ENCODE measurements at regions not wholly inside any gene's neighbourhood (a gene's known extent, or its start where the extent isn't known, plus 50 kb on each side); places are given as distances from the start of the nearest gene placed in this dataset.
"Not testable (repeated sequence)": the region's sequence is repeated elsewhere in the genome, so short reads cannot be mapped to it uniquely, and the experiment has no call there.

- no peak for DNase-seq
Observed at GRCh38 chr11:122439866-122440810, 215.4 kb upstream of the UBASH3B start.

DNA sequence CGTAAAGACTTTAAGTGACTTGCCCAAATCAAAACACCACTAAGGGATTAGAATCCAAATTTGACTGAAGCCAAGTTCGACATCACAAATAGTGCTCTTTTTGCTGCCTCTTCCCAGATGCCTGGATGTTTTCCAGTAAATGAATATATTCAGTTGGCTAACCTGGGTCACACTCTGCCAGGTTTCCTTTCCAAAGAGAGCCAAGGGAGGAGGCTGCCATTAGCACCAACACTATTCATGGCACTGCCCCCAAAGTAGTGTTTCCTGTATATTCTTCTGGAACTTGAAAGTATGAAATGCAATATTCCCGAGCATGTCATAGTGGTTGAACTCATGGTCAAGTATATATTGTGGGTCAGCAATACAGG is 219.3 kb upstream of the UBASH3B start:
- no peak for DNase-seq

DNA sequence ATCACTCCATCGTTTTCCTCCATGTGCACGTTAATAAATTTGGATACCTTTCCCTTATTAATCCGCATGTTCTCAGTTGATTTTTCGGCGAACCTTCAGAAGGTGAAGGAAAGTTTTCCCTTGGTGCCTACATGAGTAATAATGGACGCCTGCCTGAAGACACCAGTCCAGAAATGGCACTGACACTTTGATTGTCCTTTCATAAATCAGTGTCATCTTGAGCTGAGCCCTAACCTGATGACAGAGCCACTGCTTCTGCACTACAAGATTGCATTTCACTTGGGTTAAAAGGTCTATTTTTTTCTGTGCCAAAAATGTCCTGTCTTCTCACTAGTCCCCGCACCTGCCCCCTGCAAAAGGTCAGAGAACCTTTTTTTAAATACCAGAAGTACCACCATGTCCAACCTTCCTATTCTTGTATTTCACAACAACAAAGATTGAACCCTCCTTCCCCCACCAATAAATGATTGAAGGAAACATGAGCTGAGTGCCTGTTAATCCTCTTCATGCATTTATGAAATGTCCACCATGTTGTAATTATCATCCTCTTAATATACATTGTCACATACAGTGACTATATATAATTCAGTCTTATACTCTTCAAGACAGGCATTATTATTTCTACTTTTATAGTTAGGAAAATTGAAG is 219.9 kb upstream of the UBASH3B start:
- DNase-seq = no peak

- no peak for DNase-seq
Observed at GRCh38 chr11:122434786-122435185, 220.7 kb upstream of the UBASH3B start.

DNA sequence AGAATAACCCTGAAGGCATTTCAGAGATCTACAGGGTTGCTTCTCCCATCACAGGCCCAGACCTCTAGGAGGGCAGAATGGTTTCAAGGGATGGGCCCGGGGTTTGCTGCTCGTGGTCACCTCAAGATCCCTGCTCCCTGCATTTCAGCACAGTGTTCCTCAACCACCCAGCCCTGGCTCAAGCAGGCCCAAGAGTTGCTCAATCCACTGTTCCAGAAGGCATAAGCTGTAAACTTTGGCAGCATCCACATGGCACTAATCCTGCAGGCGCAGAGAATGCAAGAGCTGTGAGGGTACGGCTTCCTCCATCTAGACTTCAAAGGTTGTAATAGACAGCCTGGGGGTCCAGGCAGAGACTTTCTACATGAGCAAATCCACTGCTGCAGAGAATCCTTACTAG is 225.0 kb upstream of the UBASH3B start:
- no peak for DNase-seq

DNA sequence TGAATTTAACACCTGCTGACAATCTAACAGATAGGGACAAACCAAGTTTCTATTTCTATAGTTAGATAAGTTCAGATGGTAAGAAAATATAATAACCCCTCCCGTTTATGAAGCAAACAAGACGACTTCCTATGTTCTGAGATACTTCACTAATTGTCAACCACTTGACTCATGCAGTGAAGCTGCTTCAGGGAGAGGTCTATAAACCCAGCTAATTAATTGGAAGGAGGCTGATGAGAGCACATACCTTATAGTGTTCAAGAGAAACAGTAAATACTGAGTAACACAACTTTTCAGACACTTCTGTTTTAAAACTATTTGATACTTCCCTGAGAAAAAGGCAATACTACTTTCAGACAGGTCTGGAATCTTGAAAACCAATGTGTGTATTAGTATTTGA is 229.4 kb upstream of the UBASH3B start:
- DNase-seq = no peak

GRCh38 chr11:122424636-122425035 is 230.9 kb upstream of the UBASH3B start:
- DNase-seq = no peak

- DNase-seq = no peak
Observed at GRCh38 chr11:122423886-122424285, 231.6 kb upstream of the UBASH3B start.

- no peak for DNase-seq
Observed at GRCh38 chr11:122423273-122423672, 232.2 kb upstream of the UBASH3B start.

- no peak for DNase-seq
Observed at GRCh38 chr11:122422682-122423081, 232.8 kb upstream of the UBASH3B start.

GRCh38 chr11:122421702-122422101 is 233.8 kb upstream of the UBASH3B start:
- DNase-seq = no peak

GRCh38 chr11:122418032-122418431 is 237.5 kb upstream of the UBASH3B start:
- no peak for DNase-seq

- DNase-seq = no peak
Observed at GRCh38 chr11:122414406-122415018, 241.0 kb upstream of the UBASH3B start.

DNA sequence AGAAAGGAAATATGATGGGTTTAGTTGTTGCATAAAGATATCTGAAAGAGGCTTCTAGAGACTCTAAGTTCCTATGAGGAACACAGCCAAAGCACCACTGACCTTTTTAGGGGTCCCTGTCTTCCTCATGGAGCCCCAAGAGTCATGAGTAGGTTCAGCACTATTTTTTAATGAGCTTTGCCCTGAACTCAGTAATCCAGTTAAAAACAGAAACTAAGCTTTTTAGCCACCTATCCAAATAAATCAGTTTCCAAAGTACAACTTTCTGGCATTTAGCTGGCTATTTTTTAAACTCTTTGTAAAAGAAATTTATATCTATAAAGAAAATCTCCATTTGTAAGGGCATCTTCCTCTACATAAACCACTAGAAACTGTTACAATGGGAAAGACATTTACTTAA is 241.8 kb upstream of the UBASH3B start:
- no peak for DNase-seq

DNA sequence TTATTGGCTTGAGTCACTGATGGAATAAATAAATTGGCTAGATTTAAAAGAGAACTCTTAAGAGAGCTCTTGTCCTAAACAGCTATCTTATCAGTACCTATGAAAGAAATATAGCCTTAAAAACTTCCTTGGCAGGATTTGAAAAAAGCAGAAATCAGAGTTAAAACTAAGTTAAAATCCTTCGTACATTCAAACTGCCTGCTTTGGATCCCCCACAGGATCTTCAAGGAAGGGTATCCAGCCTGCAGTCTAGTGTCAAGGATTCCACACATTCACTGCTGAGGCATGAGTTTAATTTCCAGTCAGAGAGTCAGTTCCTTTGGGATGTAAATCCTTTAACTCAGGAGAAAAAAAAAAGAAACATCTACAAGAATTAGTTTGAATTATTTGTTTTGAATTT is 242.9 kb upstream of the UBASH3B start:
- no peak for DNase-seq

GRCh38 chr11:122406466-122406865 is 249.1 kb upstream of the UBASH3B start:
- DNase-seq = no peak

- DNase-seq = no peak
Observed at GRCh38 chr11:122405547-122406341, 249.8 kb upstream of the UBASH3B start.

DNA sequence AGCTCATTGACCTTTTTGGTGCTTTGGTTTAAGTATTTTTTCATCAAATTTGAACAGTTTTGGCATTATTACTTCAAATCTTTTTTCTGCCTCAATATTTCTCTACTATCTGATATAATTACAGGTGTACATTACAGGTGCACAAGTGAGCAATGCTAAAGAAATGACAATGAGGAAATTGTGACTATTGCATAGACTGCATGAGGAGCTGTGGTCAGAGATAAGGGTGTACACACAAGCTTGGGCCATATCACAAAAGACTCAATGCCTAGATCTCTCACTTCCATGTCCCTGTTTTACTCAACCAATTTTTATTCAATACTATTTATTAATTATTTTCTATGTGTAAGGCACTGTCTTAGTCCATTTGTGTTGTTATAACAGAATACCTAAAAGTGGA is 251.0 kb upstream of the UBASH3B start:
- DNase-seq = no peak

- not testable (repeated sequence) for DNase-seq
Observed at GRCh38 chr11:122401581-122401980, 253.9 kb upstream of the UBASH3B start.

DNA sequence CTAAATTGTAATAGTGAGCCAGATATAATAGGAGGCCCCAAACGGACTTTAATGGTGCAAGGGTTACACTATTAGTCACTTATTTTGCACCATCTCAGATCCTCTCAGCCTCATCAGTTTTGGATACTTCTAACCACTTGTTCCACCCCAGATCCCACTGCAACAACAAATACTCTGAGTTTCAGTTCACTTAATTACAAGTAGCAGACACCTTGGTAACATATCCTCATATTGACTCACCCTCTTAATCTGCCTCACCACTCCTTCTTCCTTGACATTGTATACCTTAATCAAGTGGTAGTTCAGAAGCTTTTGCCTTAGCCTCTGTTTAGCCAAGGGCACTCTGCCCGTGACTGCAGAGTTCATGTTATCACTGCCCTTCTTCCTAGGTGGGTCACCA is 256.1 kb upstream of the UBASH3B start:
- no peak for DNase-seq

DNA sequence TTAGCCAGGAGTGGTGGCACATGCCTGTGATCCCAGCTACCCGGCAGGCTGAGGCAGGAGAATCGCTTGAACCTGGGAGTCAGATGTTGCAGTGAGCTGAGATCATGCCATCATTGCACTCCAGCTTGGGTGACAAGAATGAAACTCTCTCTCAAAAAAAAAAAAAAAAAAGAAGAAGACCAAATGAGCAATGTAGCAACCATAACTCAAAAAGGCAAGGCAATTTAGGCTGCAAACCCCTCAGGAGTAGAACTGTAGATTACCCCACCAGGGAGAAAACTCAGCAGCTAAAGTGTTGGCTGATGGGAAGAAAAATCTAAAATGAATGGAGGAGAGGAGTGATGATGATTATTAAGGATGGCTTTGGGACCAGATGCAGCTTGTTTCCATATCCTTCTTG is 256.7 kb upstream of the UBASH3B start:
- no peak for DNase-seq

DNA sequence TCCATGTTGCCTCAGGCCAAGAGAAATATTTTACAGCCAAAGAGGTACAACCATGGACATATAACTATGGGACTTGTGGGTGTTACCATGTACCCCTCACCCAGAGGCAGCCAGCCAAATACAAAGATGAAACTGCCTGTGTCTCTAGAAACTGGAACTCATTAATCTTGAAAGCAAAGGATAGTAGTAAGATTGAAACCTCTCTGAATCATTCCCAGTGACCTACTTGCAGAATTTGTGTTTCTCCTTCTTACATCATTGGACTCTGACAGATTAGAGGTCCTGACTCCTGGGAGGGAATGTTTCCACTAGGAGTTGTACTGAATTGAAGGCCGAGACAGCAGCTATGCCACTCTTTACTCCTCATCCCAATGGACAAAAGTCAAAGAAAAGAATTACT is 257.4 kb upstream of the UBASH3B start:
- DNase-seq = no peak

DNA sequence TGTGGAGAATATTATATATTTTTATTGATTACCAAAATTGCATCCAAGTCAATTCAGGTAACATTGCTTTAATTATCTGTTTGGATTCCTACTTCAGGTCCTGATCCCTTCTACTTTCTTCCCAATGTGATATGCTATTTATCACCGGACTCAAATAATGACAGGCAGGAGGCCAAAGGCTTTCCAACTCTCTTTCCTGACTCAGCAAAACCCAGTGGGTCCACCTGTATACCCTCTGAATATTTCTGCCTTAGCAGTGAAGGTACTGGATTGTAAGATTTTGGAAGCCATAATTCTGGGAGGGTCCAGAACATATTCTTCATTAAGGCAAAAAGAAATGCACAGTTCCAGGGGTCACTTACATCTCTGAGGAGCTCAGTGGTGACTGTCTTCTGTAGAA is 260.2 kb upstream of the UBASH3B start:
- DNase-seq = no peak

Data from activated naive CD4-positive, alpha-beta T cell treated with anti-CD3 and anti-CD28 coated beads, Interleukin-2, amount 50 U/mL, for 16 hours (primary cell).